22Rv1 (cell line): ENCODE measurements at regions not wholly inside any gene's neighbourhood (a gene's known extent, or its start where the extent isn't known, plus 50 kb on each side); places are given as distances from the start of the nearest gene placed in this dataset.

Experiments used
- ZFX ChIP-seq: fragments of 450-650 bp; IDR thresholded peaks from 2 replicates; pipeline ENCODE4 v1.6.1; 2017; ENCODE audit warnings: antibody characterized with exemption, borderline replicate concordance
- TF ChIP-seq, protein P1 (sequence below): fragments of 450-650 bp; IDR thresholded peaks from 2 replicates; pipeline ENCODE4 v1.5.1; 2017; ENCODE audit warnings: mild to moderate bottlenecking

DNA sequence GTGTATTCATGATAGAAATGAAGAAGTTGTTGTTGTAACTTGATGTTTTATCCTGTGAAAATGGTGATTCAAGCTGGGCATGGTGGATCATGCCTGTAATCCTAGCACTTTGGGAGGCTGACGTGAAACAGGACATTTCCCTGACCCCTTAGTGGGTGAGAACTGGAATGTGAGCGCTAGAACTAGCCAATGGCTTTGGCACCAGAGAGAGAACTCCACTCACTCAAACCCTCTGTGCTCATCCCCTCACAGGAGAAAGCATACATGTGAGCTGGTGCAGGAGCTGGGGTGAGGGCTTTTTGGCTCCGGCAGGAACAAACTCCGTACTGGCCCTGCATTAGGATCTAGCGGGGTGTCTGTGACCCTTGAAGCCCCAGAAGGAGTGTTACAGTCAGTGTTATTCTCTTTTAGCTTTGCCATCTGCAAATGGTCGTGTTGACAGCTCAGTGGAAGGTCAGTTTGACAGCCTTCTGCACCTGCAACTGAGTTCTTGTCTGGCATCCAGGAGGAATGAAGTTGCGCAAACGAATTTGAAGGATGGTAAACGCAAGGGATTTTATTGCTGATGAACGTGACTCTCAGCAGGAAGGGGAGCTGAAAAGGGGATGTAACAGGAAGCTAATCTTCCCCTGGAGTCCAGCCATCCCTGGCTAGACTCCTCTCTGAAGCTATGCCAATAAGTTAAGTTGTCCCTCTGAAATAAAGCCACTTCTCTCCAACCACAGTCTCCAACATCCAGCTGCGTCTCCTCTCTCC is 1016.6 kb upstream of the CADM2 start:
- TF ChIP-seq, protein P1, sequence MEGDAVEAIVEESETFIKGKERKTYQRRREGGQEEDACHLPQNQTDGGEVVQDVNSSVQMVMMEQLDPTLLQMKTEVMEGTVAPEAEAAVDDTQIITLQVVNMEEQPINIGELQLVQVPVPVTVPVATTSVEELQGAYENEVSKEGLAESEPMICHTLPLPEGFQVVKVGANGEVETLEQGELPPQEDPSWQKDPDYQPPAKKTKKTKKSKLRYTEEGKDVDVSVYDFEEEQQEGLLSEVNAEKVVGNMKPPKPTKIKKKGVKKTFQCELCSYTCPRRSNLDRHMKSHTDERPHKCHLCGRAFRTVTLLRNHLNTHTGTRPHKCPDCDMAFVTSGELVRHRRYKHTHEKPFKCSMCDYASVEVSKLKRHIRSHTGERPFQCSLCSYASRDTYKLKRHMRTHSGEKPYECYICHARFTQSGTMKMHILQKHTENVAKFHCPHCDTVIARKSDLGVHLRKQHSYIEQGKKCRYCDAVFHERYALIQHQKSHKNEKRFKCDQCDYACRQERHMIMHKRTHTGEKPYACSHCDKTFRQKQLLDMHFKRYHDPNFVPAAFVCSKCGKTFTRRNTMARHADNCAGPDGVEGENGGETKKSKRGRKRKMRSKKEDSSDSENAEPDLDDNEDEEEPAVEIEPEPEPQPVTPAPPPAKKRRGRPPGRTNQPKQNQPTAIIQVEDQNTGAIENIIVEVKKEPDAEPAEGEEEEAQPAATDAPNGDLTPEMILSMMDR: no peak
- no peak for TF ChIP-seq ZFX
